ENCODE measurements at regions not wholly inside any gene's neighbourhood (a gene's known extent, or its start where the extent isn't known, plus 50 kb on each side); places are given as distances from the start of the nearest gene placed in this dataset.

DNA sequence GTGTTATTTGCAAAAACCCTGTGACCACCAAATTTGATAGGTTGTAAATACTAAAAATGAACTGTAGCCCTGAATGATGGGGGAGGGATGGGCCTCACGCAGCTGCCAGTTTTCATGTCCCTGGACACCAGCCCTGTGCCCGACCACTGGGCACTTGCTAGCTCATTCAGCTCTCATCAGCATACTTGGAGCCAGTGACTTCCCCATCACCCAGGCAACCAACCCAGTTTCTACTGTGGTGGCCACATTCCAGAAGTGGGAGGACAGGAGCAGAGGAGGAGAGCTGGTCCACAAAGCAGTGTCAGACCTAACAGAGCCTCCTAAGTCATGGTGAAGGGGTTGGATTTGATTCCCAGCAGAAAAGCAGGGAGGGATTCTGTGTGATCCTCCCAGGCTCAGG, 128.2 kb downstream of the CPEB2 start:
- Histone ChIP-seq H3K4me1 (peaks cover 4% of the 10 kb centered on the region; the same call in 1 of the 2 replicates), H3K36me3 (no peaks in the 10 kb centered on the region), H3K9me3 (no peaks in the 10 kb centered on the region), H3K27me3 (no peaks in the 10 kb centered on the region), H3K4me3 (ENCODE audit: low read depth, low read length) (no peak overlapping the region)
- DNase-seq = no peak
- TF ChIP-seq, protein P1, sequence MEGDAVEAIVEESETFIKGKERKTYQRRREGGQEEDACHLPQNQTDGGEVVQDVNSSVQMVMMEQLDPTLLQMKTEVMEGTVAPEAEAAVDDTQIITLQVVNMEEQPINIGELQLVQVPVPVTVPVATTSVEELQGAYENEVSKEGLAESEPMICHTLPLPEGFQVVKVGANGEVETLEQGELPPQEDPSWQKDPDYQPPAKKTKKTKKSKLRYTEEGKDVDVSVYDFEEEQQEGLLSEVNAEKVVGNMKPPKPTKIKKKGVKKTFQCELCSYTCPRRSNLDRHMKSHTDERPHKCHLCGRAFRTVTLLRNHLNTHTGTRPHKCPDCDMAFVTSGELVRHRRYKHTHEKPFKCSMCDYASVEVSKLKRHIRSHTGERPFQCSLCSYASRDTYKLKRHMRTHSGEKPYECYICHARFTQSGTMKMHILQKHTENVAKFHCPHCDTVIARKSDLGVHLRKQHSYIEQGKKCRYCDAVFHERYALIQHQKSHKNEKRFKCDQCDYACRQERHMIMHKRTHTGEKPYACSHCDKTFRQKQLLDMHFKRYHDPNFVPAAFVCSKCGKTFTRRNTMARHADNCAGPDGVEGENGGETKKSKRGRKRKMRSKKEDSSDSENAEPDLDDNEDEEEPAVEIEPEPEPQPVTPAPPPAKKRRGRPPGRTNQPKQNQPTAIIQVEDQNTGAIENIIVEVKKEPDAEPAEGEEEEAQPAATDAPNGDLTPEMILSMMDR (IDR thresholded peaks at IDR 0.05; ENCODE audit: low read depth, low read length) = no peak

DNA sequence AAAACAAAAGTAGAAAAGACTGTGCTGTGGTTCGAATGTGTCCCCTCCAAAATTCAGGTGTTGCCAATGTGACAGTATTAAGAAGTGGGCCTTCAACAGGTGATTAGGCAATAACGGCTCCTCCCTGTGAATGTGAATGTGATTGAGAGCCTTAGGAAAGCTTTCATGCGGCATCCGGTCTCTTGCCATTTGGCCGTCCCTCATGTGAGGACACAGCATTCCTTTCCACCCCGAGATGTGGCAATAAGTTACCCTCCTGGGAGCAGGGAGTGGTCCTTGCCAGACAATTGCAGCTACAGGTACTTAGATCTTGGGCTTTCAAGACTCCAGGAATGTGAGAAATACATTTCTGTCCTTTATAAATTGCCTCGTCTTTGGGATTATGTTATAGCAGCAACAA, 129.3 kb downstream of the CPEB2 start:
- H3K27me3 ChIP-seq = no peaks in the 10 kb centered on the region
- H3K36me3 ChIP-seq = no peaks in the 10 kb centered on the region
- H3K9me3 ChIP-seq = no peaks in the 10 kb centered on the region
- H3K4me1 ChIP-seq = peaks cover 4% of the 10 kb centered on the region; the same call in 1 of the 2 replicates
- DNase-seq = no peak
- TF ChIP-seq, protein P1 (IDR thresholded peaks at IDR 0.05; ENCODE audit: low read depth, low read length) = no peak
- H3K4me3 ChIP-seq (ENCODE audit: low read depth, low read length) = no peak overlapping the region

DNA sequence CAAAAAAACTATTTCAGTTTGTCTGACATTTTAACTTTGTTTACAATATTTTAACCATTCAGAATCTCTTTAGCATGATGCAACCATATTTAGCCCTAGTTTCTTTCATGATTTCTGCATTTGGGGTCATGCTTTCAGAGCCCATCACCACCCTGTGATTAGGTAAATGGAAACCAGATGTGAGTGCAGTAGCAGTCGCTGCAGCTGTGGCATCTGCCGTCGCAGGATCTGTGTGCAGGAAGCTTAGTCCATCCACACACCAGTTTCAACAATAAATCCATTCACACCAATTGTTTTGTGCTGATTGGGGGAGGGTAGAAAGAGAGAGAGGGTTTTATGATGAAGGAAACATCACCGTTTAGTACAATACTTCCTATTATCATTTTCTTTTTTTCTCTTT, 130.5 kb downstream of the CPEB2 start:
- TF ChIP-seq, protein P1 (IDR thresholded peaks at IDR 0.05; ENCODE audit: low read depth, low read length) = no peak
- H3K4me1 ChIP-seq = peaks cover 4% of the 10 kb centered on the region; the same call in 1 of the 2 replicates
- DNase-seq = peak; percentile 65

DNA sequence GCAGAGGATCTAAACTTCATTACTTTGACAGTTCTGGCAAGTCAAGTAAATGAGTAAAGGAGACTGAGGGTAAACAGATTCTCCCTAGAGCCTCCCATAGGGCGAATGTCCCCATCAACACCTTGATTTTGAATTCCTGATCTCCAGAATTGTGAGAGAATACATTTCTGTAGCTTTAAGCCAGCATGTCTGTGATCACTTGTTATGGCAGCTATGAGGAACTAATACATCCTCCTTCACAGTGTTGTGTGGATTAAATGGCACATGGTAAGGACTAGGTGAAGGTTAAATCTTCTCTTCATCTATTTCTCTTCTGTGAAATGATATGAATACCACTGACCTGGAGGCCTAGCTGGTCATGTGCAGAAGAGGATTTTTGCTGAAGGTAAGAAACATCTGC, 137.3 kb downstream of the CPEB2 start:
- DNase-seq = no peak
- H3K9me3 ChIP-seq = no peaks in the 10 kb centered on the region; the same call in 1 of the 2 replicates
- no peaks in the 10 kb centered on the region for H3K36me3 ChIP-seq
- H3K4me1 ChIP-seq = no peaks in the 10 kb centered on the region
- H3K27me3 ChIP-seq = no peaks in the 10 kb centered on the region
- TF ChIP-seq, protein P1 (IDR thresholded peaks at IDR 0.05; ENCODE audit: low read depth, low read length) = no peak
- no peak overlapping the region for H3K4me3 ChIP-seq (ENCODE audit: low read depth, low read length)

More for the DNA sequence above, 130.5 kb downstream of the CPEB2 start:
- H3K27me3 ChIP-seq = no peaks in the 10 kb centered on the region
- no peak overlapping the region for H3K4me3 ChIP-seq (ENCODE audit: low read depth, low read length)
- H3K36me3 ChIP-seq = no peaks in the 10 kb centered on the region
- H3K9me3 ChIP-seq = no peaks in the 10 kb centered on the region; the same call in 1 of the 2 replicates

DNA sequence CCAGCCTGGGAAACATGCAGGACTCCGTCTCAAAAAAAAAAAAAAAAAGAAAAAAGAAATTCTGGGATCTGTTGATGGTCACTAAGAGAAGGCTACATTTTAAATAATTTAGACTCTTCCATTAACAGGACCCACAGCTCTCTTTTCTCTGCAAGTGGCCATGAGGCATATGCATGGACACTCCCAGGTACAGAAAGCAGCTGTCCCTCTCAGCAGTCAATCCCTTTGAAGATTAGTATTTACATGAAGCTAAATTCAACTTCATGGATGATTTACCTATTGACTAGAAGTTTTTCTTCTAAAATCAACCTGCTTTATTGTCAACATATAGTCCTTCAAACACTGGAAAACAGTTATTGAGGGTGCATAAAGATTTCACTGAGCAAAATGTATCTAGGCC, 139.9 kb downstream of the CPEB2 start:
- TF ChIP-seq, protein P1 (IDR thresholded peaks at IDR 0.05; ENCODE audit: low read depth, low read length) = no peak
- Histone ChIP-seq H3K4me1 (peaks cover 7% of the 10 kb centered on the region), H3K27me3 (no peaks in the 10 kb centered on the region), H3K4me3 (ENCODE audit: low read depth, low read length) (no peak overlapping the region), H3K36me3 (no peaks in the 10 kb centered on the region), H3K9me3 (no peaks in the 10 kb centered on the region; the same call in 1 of the 2 replicates)
- DNase-seq = no peak

DNA sequence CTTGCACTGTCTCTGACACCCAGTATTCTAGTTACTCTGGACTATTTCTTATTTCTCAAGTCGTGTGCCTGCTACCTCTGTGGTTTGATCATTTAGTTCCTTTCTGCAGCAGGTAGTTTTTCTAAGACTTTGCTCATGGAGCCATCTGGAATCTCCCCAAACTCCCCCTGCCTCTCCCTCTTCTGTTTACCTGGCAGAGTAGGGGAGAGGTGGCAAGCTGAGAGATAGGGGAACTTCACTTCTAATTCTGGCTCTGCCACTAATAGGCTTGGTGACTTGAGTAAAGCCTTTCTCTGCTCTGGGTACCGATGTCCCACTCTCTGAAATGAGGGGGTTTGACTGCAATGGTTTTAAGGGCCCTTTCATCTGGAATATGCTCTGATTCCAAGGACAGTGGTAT, 141.3 kb downstream of the CPEB2 start:
- no peak for DNase-seq
- Histone ChIP-seq H3K4me1 (peaks cover 20% of the 10 kb centered on the region), H3K9me3 (no peaks in the 10 kb centered on the region), H3K27me3 (no peaks in the 10 kb centered on the region), H3K36me3 (no peaks in the 10 kb centered on the region), H3K4me3 (ENCODE audit: low read depth, low read length) (no peak overlapping the region)
- TF ChIP-seq, protein P1 (IDR thresholded peaks at IDR 0.05; ENCODE audit: low read depth, low read length) = no peak
